DMS114 treated with DMSO at 0.1 percent for 48 hours (cell line): ENCODE measurements at regions not wholly inside any gene's neighbourhood (a gene's known extent, or its start where the extent isn't known, plus 50 kb on each side); places are given as distances from the start of the nearest gene placed in this dataset.

Experiments used
- DNase-seq: peaks from one replicate; lab custom pipeline; 2025; ENCODE audit not compliant: unreplicated experiment; lab: John Stamatoyannopoulos, UW

DNA sequence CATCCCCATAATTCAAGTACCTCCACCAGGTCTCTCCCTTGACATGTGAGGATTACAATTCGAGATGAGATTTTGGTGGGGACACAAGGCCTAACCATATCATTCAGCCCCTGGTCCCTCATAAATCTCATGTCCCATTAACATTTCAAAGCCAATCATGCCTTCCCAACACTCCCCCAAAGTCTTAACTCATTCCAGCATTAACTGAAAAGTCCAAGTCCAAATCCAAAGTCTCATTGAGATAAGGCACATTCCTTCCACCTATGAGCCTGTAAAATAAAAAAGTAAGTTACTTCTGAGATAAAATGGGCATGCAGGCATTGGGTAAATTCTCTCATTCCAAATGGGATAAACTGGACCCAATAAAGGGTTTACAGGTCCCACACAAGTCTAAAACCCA, 849.7 kb downstream of the BCL11A start:
- no peak for DNase-seq

DNA sequence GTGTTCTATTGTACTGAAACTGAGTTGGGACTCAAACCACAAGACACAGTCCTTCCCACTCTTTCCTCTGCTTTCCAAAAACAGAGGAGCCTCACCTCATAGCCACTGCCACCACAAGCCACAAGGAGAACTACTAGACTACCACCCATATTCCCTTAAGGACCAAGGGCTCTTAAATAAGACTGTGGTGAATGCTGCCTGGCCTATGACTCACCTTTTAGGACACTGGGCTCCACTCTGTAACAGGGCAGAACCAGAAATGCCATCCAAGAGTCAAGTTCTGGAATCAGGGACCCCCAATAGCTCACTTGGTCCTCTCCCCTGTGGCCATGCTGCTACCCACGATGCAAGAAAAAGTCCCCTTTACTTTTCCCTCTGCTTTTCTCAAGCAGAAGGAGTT, 851.4 kb downstream of the BCL11A start:
- no peak for DNase-seq

DNA sequence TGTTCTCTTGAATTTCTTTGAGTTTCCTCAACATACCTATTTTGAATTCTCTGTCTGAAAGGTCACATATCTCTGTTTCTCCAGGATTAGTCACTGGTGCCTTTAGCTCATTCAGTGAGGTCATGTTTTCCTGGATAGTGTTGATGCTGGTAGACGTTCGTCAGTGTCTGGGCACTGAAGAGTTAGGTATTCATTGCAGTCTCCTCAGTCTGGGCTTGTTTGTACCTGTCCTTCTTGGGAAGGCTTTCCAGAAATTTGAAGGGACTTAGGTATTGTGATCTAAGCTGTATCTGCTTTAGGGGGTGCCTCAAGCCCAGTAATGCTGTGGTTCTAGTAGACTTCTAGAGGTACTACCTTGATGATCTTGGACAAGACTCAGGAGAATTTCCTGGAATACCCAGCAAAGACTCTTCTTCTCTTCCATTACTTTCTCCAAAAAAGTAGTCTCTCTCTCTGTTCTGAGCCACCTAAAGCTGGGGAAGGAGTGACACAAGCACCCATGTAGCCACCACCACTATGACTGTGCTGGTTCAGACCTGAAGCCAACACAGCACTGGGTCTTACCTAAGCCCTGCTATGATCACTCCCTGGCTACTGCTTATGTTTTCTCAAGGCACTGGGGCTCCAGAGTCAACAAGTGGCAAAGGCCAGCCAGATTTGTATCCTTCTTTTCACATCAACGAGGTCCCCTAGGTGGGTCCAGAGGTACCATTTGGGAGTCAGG, 852.0 kb downstream of the BCL11A start:
- no peak for DNase-seq

DNA sequence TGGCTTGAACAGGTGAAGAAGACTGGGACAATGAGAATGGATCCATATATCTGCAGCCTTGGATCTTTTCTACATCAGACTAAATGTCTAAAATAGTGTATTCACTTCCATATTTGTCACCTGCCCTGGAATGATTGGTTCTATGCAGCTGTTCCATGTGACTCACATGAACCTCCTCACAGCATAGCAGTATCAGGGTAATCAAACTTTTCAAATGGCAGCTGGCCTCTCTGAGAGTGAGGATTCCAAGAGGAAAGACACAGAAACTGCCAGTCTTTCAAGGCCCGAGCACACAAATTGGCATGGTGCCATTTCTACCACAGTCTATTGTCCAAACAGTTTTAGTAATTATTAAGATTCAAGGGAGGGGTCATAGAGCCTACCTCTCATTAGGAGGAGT, 859.3 kb downstream of the BCL11A start:
- DNase-seq: no peak

DNA sequence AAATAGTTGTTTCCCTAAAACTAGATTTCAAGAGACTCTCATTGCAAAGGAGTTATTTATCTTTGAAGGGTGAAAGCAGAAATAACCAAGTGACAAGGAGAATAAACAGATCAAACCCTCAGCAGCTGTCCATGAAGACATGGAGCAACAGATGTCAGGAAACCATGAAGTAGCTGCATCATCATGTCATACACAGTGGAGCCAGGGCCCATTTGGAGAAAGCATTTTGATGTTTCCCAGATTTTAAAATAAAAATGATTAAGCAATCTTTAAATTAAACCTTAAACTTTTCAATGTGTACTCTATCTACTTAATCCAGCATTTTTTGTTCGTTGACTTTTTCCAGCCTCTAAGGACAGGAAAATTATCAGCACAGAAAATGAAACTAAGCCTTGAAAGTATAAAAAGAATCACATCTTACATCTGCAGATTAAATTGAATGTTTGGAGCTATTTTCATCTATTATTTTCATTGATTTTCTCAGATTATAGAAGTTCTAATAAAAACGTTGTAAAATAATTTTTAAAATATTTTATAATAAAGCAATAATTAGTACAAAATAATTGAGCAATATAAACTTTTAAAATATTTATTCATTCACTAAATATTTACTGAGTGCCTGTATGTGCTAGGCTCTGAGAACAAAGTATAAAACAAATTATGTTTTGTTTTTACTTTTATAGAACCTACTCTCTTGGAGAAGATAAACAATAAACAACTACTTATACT, 860.1 kb downstream of the BCL11A start:
- DNase-seq: no peak

DNA sequence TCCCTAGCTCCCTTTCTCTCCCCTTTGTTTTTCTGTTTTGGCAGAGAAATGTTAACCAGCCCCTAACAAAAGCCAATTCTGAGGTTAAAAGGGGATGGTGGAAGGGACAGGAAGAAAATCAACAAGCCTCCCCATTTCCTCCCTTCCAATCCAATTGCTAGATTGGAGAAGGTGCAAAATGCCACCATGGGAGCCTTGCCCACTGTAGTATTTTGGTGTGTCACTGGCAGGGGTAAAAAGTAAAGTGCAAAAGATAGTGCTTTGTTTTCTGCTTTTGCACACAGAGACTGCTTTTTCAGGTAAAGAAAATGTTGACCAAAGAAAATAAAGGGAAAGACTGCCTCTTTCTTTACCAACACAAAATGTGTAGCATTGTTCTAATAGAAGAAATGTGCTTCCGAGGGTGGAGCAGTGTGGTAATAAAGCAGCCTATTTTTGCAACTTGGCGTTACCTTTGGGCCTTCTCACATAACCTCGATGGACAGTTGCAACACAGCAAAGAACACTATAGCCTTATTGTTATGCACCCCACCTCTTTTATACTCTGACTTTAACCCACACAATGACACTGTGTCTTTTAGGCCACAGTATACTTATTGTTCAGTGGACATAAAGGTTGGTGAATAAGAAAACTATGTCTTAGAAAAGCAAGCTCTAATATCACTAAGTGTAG, 861.8 kb downstream of the BCL11A start:
- DNase-seq: no peak

DNA sequence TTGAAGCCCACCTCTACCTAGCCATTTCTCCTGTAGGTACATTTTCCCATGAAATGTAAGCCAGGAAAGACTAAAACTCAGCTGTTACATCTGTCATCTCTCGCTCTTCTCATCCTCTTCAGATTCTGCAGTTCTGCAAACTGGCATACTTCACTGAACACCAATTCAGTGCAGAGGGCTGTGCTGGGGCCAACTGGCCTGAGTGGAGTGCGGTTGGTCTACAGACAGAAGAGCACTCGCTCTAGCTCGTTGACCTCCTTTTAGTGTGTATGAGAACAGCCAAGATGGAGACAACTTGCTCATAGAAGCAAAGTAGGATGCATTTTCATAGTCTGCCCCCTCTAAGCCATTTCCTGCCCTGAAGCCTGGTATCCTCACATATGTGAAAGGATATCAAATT, 862.6 kb downstream of the BCL11A start:
- DNase-seq: no peak

DNA sequence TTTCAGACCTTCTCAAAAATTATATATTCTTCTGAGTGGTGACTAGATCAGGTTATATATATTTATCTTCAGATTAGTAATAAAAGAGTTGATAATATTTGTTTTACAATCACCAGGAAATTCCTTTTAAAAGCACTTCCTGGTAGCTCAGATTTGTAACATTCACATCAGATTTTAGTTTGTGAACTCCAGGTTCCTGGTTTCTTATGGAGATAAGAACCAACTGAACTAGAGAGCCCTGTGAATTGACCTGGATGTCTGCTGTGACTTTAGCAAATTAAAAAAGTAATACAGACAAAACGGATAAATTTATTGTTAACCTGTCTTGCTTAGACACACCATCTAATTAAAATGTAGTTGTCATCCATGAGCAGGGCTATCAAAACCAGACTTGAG, 868.7 kb downstream of the BCL11A start:
- DNase-seq: no peak

DNA sequence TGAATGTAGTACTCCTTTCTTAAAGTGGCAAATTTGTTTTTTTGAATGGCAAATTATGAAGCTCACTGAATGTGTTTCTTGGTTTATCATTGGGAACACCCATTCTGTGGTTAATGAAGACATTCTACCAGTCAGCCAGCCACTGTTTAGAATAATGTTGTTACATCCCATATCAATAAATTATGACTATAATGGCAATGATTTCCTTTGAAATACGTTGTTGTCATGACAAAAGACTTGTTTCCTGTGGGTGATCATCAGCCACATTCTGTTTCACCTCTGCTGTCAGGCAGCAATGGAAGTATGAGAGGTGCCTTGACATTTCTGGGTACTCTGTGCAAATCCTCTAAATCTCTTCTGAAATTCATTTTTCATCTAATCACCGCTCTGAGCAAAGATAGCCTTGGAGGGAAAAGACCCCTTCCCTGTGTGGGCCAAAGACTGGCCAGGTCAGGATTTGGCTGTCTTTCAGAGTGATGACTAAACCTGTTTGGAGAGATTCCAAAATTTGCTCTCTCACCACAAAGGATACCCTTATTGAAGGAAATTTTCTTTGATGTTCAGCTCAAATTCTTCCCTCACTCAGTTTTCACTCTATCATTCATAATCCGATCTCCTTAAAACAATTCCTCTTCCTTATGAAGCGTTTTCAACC, 869.2 kb downstream of the BCL11A start:
- no peak for DNase-seq

DNA sequence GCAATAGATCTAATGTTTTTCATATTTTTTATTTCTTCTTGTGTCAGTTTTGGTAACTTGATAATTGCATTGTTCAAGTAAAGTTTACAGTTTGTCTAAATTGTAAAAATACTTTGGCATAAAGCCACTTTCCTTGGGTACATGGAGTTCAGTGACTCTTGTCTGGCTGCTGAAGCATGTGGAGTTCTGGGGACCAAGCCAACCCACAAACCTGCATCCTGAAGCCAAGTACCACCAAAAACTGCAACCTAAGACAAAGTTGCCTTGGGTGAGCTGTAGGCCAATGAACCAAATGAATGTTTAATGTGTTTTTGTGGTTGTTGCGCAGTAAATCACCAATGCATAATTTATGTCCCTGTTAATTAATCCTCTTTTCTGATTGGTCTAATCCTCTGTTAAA, 872.6 kb downstream of the BCL11A start:
- DNase-seq: no peak

DNA sequence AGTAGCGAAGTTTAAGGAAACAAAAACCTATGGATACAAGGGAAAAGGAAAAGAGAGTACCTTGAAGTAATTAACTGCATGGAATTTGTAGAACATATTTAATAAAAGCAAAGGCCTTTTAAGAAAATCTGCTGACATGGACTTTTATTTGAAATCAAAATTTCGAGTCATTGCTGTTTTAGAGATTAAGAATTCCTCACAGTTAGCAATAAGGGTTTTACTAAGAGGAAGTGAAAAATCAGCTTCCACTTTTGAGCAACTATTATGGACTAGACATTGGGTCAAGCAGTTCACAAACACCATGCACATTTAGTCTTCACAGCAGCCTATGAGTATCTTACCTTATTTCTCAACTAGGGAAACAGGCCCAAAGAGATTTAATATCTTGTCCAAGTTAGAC, 876.3 kb downstream of the BCL11A start:
- no peak for DNase-seq

DNA sequence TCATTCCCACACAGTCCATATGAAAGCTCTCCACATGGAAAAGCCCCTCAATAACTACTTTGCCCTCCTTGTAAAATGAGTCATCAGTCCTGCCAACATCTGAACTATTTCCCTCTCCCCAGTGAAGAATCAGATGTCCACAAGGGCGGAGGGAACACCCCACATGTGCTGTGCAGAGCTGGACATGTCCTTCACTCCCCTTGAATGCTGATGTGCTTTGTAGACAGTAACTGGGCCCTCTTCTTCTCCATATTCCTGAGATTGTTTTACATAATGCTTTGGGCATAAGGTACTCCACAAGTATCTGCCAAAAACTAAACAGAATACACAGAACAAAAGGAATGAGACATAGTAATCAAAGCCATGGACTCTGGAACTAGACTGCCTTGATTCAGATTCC, 879.4 kb downstream of the BCL11A start:
- no peak for DNase-seq

DNA sequence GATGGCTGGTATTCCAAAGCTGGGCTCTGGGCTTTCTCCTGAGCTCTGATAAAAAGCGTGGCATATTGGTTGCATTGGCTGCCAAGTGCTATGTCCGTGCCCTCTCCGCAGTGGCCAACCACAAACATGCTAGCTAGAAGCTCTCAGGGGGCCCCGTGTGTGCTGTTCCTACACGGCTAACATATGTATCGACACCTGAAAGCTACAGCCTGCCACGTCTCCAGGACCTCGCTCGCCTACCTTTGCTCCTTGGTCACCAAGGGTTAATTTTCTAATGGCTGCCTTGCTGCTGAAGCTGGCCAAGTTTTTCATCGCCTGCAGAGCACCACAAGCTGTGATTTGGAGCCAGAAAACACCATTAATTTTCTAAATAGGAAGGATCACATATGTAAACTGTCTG, 888.4 kb downstream of the BCL11A start:
- no peak for DNase-seq

DNA sequence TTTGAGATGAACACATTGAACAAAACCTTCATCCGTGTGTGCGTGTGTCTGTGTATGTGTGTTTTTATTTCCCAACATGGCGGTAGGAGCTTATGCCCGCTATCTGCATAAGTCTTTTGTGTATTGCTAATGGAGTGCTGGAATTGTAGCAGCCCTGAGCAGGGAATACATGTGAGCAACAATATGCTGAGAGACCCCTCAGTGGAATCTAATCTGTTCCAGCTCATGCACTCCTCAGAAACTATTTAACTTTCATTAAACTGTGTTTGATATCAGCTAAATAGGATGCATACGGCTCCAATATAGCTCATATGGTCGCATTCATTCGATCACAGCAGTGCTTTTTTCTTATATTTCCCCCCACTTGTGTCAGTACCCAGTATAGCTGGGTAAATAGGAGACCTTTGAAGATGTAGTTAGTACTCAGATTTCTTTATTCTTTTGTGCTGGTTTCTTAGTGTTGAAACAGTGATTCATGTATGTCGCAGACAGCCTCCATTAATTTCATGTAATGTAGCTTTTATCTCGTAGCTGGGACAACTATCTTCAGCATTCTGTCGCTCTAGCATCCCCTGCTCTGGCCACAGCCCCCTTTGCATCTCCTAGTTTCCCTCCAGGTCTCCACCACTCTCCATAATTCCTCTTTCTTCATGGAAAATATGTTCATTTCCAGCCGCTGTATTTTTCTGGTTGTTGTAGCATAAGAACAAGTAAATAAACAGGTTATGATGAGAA, 891.2 kb downstream of the BCL11A start:
- DNase-seq: no peak

DNA sequence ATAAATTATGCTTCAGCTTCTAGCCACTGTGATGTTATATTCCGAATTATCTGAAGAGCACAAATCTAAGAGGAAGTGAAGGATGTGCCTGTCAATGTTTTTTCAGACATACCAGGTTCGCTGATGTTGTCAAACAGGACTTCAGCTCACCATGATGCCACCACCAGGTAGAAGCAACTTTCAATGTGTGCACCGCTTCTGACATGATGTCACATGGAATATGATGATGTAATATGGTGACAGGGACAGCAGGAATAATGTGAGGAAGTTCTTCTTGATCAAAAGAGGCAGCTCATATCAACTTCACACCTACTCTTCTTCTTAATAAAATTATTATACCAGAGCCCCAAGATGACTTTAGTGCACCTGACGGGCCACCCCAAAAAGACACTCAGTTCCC, 893.2 kb downstream of the BCL11A start:
- no peak for DNase-seq

DNA sequence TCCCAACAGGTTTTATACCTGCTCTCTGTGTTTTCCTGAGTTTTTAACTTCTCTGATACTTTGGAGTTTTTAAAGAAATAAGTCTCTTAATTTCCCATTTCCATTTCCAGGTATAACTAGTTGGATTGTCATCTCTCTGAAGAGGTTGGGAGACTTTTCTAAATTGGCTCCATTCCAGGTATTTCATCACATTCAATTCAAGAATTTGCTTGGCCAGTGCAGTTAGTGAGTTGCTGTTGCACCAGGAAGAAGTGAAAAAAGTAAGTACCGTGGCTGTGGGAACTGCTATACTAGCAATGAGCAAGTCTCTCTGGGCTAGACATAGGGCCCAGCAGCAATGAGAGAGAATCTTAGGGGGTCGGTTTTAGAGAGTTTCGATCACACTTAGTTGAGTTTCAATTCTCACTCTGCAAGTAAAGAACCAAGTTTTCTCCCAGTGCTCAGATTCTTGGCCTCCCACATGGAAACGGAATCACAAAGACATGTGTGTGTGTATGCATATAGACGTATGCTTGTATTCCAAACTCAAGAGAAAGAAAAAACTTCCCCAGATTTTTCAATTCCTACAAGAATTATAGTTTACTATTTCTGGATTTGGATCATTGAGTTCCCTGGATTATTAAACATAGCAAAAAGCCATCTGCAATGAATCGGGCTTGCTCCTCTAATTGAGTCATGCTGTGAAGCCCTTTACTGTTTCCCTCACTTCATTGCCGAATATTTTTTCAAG, 894.4 kb downstream of the BCL11A start:
- no peak for DNase-seq

DNA sequence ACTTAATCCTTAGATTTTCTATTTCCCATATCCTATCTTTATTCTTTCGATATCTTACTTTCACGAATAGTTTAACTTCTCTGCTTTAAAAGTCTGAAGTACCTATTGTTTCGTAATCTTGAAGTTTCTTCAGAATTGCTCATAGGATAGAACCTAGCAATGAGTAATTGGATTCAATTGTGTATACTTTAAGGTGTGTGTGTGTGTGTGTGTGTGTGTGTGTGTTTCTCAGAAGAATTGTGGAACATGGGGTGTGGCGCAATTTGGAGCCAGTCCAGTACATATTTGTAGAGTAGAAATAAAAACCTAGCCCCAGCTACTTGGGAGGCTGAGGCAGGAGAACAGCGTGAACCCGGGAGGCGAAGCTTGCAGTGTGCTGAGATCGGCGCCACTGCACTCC, 897.6 kb downstream of the BCL11A start:
- DNase-seq: no peak

DNA sequence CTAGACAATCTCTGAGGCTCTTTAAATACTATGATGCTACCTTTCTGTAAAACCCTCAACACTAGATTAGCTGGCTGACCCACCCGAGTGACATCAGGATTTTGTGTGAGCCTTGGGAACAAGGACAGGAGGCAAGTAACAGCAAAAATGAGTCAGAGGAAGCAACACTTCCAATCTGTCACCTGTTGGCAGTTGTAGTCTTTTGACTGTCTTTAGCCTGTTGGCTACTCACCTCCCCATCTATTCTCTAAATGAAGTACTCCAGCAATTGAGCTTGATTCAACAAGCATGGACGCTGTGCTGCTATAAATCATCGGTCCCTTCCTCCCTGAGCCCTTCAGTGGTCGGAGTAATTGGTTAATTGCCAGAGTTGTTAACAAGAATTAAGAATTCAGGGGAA, 898.7 kb downstream of the BCL11A start:
- DNase-seq: no peak

DNA sequence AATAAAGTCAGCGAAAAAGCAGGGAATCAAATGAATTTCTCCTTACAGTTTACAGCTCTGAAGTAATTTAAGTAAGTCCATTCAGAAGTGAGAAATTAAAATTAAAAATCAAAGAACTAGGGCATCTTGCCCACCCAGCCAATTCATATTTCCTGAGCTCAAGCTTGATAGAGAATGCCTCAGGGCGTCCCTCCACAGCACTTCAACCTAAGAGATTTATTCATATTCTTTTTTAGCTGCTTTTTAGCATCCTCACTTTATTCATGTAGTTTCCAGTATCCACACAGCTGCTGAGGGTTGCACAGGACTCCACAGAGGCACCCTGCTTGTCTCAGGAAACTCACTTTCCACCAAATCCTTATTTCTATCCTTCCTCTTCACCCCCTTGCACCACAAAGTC, 900.3 kb downstream of the BCL11A start:
- no peak for DNase-seq

DNA sequence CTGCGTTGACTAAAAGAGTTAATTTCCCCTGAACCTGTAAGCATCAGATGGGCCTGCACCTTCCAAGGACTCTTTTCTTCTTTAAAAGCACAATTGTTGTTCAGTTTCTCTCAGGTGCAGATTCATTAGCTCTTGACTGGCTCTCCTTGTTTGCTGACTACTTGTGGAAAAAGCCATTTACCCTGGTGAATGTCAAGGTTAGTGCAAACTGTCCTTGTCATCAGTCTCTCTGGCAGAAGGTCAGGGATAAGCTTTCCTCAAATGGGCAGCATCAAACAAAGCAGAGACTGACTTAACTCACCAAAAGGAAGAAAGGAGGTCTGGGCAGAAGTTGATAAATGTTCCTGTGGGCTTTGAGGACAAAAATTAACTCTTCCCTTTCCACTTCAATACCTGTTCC, 922.7 kb downstream of the BCL11A start:
- DNase-seq: no peak

DNA sequence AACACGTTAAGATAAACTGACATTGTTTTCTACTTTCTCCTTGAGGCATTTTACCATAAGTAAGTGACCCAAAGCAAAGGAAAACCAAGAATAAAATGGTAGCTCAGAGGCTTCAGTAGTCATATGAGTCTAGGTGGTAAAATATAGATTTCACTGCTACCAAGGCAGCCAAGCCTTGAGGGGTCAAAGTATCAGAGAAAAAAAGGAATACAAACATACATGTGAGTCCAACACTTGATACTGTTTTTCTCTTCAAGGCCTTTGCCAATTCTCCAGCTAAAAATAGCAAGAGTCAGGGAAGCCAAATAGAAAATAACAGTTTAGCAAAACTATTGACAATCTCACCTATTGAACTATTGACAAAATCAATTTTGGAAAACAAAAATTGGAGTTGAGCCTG, 925.9 kb downstream of the BCL11A start:
- DNase-seq: no peak
